ENCODE measurements at regions not wholly inside any gene's neighbourhood (a gene's known extent, or its start where the extent isn't known, plus 50 kb on each side); places are given as distances from the start of the nearest gene placed in this dataset.

- TF ChIP-seq CTCF (IDR thresholded peaks at IDR 0.05), result no peak
- TF ChIP-seq POLR2A (IDR thresholded peaks at IDR 0.05), result no peak
Measured at GRCh38 chr11:11036185-11036847, 178.5 kb upstream of the ZBED5 start.

Measured in Peyer's patch (tissue), 4 donors.